HG02938 (cell line): ENCODE measurements at regions not wholly inside any gene's neighbourhood (a gene's known extent, or its start where the extent isn't known, plus 50 kb on each side); places are given as distances from the start of the nearest gene placed in this dataset.
"Not testable (repeated sequence)": the region's sequence is repeated elsewhere in the genome, so short reads cannot be mapped to it uniquely, and the experiment has no call there.

Source experiments
- ATAC-seq: cut with Tn5 transposase; IDR thresholded peaks from one replicate; pipeline ENCODE4 v1.9.1; 2021; ENCODE audit warnings: mild to moderate bottlenecking, moderate library complexity; ENCODE audit not compliant: unreplicated experiment

GRCh38 chr18:78477840-78478239 lies 501.8 kb upstream of the SALL3 start:
- ATAC-seq: no peak

- no peak for ATAC-seq
Measured at GRCh38 chr18:78479443-78479842, 500.2 kb upstream of the SALL3 start.

GRCh38 chr18:78480262-78481054 lies 499.2 kb upstream of the SALL3 start:
- ATAC-seq: no peak

GRCh38 chr18:78482378-78482777 lies 497.2 kb upstream of the SALL3 start:
- ATAC-seq: no peak

GRCh38 chr18:78487649-78488048 lies 492.0 kb upstream of the SALL3 start:
- ATAC-seq: no peak

- no peak for ATAC-seq
Measured at GRCh38 chr18:78492064-78492812, 487.4 kb upstream of the SALL3 start.

GRCh38 chr18:78492813-78493371 lies 486.7 kb upstream of the SALL3 start:
- ATAC-seq: no peak

GRCh38 chr18:78493490-78493889 lies 486.1 kb upstream of the SALL3 start:
- not testable (repeated sequence) for ATAC-seq

GRCh38 chr18:78494204-78495085 lies 485.2 kb upstream of the SALL3 start:
- ATAC-seq: no peak

- ATAC-seq: no peak
Measured at GRCh38 chr18:78495550-78495949, 484.1 kb upstream of the SALL3 start.

- no peak for ATAC-seq
Measured at GRCh38 chr18:78496079-78496478, 483.5 kb upstream of the SALL3 start.

- ATAC-seq: no peak
Measured at GRCh38 chr18:78497641-78498040, 482.0 kb upstream of the SALL3 start.

GRCh38 chr18:78499586-78499985 lies 480.0 kb upstream of the SALL3 start:
- ATAC-seq: no peak

- ATAC-seq: no peak
Measured at GRCh38 chr18:78501251-78501650, 478.4 kb upstream of the SALL3 start.

- ATAC-seq: no peak
Measured at GRCh38 chr18:78503129-78503528, 476.5 kb upstream of the SALL3 start.

- no peak for ATAC-seq
Measured at GRCh38 chr18:78505851-78506461, 473.7 kb upstream of the SALL3 start.

- ATAC-seq: no peak
Measured at GRCh38 chr18:78507217-78507616, 472.4 kb upstream of the SALL3 start.

- ATAC-seq: not testable (repeated sequence)
Measured at GRCh38 chr18:78508228-78508824, 471.3 kb upstream of the SALL3 start.

GRCh38 chr18:78510091-78510490 lies 469.5 kb upstream of the SALL3 start:
- ATAC-seq: no peak

- no peak for ATAC-seq
Measured at GRCh38 chr18:78510636-78511035, 469.0 kb upstream of the SALL3 start.
